Choroid plexus epithelial cell (primary cell): ENCODE measurements at regions not wholly inside any gene's neighbourhood (a gene's known extent, or its start where the extent isn't known, plus 50 kb on each side); places are given as distances from the start of the nearest gene placed in this dataset.
A peak's percentile ranks its signal among the peaks of the same experiment; 100 is the strongest.

Experiments used
- DNase-seq: peaks from one replicate; pipeline ENCODE4 v3.0.0-alpha.2; 2010; ENCODE audit warnings: low read depth
- H3K4me3 ChIP-seq: 2 replicates; pipeline ENCODE4 v1.5.1; 2011; ENCODE audit warnings: low read depth, mild to moderate bottlenecking, control low read depth, low read length, moderate library complexity
- CTCF ChIP-seq: conservative IDR thresholded peaks from 2 replicates; pipeline ENCODE4 v1.5.1; 2011; ENCODE audit warnings: low read depth, mild to moderate bottlenecking, control low read depth, inconsistent platforms, low read length, moderate library complexity

GRCh38 chr2:8078705-8079104 lies 603.2 kb upstream of the ID2 start:
- DNase-seq, result no peak
- no peak overlapping the region for H3K4me3 ChIP-seq
- no peak for TF ChIP-seq CTCF

- no peak for DNase-seq
- no peak overlapping the region for H3K4me3 ChIP-seq
- TF ChIP-seq CTCF, result no peak
Observed at GRCh38 chr2:8080063-8080462, 601.8 kb upstream of the ID2 start.

GRCh38 chr2:8081130-8081529 lies 600.7 kb upstream of the ID2 start:
- no peak for TF ChIP-seq CTCF
- no peak overlapping the region for H3K4me3 ChIP-seq
- no peak for DNase-seq

GRCh38 chr2:8082840-8083239 lies 599.0 kb upstream of the ID2 start:
- DNase-seq, result no peak
- H3K4me3 ChIP-seq, result no peak overlapping the region
- no peak for TF ChIP-seq CTCF

GRCh38 chr2:8086357-8086756 lies 595.5 kb upstream of the ID2 start:
- TF ChIP-seq CTCF, result no peak
- DNase-seq, result no peak

GRCh38 chr2:8086796-8087479 lies 594.9 kb upstream of the ID2 start:
- H3K4me3 ChIP-seq, result no peak overlapping the region
- DNase-seq, result peak; percentile 83
- TF ChIP-seq CTCF, result no peak

More at GRCh38 chr2:8086357-8086756, 595.5 kb upstream of the ID2 start:
- H3K4me3 ChIP-seq, result no peak overlapping the region

- no peak for DNase-seq
Observed at GRCh38 chr2:8087480-8087840, 594.4 kb upstream of the ID2 start.

More at GRCh38 chr2:8087480-8087840, 594.4 kb upstream of the ID2 start:
- no peak for TF ChIP-seq CTCF
- no peak overlapping the region for H3K4me3 ChIP-seq
